ENCODE measurements at regions not wholly inside any gene's neighbourhood (a gene's known extent, or its start where the extent isn't known, plus 50 kb on each side); places are given as distances from the start of the nearest gene placed in this dataset.

DNA sequence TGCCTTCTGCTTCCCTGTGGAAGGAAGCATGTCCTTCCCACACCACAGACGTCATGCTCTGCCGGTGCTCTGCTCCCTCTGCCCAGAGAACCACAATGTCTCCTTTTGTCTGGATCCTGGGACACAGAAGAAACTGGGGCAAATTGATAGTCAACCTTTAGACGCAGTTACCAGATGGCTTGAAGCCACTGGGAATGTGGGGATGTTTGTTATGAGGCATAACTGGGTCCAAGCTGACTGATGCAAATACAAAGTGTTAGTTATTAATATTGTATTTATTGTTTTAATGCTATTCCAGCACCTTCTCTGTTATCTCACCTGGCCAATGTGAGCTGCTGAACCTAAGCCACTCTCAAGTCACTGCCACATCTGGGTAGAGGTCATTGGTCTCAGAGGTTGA lies 322.2 kb downstream of the SHANK2 start:
- TF ChIP-seq EZH2 (IDR thresholded peaks at IDR 0.05): no peak
- TF ChIP-seq, protein P1, sequence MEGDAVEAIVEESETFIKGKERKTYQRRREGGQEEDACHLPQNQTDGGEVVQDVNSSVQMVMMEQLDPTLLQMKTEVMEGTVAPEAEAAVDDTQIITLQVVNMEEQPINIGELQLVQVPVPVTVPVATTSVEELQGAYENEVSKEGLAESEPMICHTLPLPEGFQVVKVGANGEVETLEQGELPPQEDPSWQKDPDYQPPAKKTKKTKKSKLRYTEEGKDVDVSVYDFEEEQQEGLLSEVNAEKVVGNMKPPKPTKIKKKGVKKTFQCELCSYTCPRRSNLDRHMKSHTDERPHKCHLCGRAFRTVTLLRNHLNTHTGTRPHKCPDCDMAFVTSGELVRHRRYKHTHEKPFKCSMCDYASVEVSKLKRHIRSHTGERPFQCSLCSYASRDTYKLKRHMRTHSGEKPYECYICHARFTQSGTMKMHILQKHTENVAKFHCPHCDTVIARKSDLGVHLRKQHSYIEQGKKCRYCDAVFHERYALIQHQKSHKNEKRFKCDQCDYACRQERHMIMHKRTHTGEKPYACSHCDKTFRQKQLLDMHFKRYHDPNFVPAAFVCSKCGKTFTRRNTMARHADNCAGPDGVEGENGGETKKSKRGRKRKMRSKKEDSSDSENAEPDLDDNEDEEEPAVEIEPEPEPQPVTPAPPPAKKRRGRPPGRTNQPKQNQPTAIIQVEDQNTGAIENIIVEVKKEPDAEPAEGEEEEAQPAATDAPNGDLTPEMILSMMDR (IDR thresholded peaks at IDR 0.05): no peak

Data from neural progenitor cell (in vitro differentiated cells).